GM19025 (cell line): ENCODE measurements at regions not wholly inside any gene's neighbourhood (a gene's known extent, or its start where the extent isn't known, plus 50 kb on each side); places are given as distances from the start of the nearest gene placed in this dataset.
"Not testable (repeated sequence)": the region's sequence is repeated elsewhere in the genome, so short reads cannot be mapped to it uniquely, and the experiment has no call there.

Experiments
- ATAC-seq: cut with Tn5 transposase; IDR thresholded peaks from one replicate; pipeline ENCODE4 v1.9.1; 2021; ENCODE audit warnings: mild to moderate bottlenecking, low read depth, moderate library complexity; ENCODE audit not compliant: unreplicated experiment

DNA sequence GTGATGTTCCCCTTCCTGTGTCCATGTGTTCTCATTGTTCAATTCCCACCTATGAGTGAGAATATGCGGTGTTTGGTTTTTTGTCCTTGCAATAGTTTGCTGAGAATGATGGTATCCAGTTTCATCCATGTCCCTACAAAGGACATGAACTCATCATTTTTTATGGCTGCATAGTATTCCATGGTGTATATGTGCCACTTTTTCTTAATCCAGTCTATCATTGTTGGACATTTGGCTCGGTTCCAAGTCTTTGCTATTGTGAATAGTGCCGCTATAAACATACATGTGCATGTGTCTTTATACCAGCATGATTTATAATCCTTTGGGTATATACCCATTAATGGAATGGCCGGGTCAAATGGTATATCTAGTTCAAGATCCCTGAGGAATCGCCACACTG, 229.4 kb downstream of the HTR1A start:
- not testable (repeated sequence) for ATAC-seq

DNA sequence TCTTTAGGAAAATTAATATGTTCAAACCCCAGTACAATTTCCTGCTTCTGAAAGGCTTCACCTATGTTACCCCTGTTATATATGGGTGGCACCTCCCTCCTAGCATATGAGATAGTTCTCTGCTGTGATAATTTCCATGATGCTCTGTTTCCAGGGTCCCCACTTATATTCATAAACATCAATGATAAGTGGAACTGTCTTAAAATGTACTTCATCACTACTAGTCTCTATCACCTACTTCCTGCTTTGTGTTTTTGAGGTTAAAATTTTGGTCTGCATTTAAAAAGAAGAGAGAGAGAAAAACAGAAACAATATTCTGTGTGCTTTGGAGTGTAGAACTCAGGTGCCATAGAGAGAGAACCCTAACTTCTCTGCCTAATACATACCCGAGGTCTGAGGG, 234.7 kb downstream of the HTR1A start:
- ATAC-seq, result no peak

DNA sequence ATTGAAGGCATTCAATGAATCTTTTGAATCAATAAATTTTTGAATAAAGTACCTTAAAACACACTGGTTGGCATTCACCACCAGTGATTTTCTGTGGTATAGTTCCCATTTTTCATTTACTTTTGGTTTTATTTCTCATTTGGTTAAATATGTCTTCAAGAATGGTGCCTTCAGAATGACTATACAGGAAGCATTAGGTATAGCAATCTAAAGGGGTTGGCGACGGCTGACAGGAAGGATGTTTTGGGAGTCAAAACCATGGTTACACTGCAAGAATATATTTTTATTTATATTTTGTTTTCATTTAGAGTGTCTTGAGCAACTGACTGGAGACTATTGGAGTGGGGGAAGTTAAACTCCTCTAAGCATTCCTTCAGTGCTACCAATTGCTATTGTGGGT, 235.7 kb downstream of the HTR1A start:
- no peak for ATAC-seq

DNA sequence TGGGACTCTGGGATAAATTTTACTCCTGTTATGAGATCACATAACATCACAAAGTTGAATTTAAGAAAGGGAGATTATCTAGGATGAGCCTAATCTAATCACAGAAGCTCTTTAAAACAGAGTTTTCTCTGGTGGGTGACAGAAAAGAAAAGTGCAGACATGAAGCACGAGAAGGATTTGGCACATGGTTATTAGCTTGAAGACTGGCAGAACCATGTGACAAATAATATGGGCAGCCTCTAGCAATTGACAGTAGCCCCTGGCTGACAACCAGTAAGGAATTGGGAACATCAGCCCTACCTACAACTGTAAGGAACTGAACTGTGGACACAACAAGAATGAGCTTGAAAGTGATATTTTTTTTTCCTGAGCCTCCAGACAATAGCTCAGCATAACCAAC, 243.1 kb downstream of the HTR1A start:
- ATAC-seq, result no peak

DNA sequence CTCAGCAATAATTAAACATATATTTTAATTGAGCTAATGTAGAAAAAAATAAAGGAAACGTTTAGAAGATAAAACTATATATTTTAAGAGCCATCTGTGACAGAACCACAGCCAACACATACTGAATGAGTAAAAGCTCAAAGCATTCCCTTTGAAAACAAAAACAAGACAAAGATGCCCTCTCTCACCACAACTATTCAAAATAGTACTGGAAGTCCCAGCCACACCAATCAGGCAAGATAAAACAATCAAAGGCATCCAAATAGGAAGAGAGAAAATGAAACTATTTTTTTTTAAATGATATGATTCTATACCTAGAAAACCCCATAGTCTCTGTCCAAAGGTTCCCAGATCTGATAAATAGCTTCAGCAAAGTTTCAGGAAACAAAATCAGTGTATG, 262.0 kb downstream of the HTR1A start:
- no peak for ATAC-seq

DNA sequence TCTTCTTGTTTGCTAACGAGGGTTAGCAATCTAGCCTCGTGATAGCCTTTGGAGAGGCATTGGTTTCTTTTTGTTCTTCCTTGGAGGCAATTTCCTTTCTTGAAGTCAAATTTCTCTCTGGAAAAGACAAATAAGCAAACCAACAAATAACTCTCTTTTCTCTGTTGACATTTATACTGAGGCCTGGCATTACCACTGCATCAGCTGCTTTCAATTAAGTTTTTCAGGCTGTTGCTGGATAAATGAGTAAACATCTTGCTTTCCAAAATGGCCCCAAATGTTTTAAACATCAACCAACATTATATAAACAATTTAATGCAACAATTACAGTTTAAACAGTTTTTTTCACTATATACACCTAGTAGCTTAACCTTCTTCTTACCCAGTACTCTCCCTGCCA, 264.4 kb downstream of the HTR1A start:
- ATAC-seq, result no peak

DNA sequence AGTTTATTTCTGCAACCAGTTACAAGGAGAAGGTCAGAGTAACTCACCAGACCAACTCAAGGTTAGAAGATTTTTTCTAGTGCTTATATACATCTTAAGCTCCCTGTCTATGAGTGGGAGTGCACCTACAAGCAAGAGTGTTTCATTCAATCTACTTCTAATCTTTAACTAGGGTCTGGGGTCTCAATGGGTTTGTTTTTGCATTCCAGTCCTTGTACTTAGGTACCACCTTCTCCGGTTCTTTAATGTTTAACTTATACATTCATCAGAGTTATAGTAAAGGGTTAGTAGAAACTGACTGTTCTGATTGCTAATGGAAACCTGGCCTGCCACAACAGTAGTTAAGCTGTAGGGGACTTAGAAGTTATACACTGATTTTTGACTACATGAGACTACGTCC, 271.7 kb downstream of the HTR1A start:
- no peak for ATAC-seq

DNA sequence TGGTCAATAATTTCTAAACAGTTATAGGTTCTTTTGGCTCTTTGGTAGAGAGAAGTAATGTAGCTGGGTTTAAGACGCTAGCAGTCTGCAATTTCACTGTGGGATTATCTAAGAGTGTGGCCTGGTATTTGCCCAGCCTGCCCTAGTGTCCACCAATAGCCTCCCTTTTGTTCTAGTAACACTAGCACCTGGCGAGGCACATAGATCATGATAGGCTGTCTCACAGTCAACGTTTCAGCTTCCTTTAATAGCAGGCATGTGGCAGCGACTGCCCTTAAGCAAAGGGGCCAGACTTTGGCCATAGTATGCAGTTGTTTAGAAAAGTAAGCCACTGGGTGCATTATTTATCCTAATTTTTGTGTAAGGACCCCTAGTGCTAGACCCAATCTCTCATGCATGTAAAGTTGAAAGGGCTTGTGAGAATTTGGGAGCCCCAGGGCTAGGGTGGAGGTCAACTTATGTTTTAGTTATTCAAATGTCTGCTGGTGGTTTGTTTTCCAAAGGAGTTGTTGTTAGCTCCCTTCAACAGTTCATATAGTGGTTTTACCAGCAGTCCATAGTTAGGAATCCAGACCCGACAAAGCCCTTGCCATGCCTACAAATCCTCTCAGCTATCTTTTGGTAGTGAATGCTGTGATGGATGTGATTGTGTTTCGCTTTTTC, 274.3 kb downstream of the HTR1A start:
- no peak for ATAC-seq

DNA sequence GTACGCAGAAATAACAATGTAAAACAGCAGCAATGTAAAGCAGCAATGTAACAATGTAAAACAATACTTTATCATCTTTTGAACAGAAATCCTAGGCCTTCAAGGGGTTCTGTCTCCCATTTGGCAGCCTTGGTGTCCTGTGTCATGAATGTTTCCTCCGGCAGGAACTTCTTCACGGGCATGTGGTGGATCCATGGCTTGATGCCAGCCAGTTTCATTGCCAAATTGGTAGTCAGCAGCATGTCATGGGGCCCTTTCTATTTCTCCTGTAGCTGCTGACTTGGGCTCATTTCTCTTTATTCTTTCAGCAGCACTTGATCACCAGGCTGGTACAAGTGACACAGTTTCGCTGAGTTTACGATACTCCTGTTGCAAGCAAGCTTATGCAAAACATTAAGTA, 275.3 kb downstream of the HTR1A start:
- no peak for ATAC-seq

DNA sequence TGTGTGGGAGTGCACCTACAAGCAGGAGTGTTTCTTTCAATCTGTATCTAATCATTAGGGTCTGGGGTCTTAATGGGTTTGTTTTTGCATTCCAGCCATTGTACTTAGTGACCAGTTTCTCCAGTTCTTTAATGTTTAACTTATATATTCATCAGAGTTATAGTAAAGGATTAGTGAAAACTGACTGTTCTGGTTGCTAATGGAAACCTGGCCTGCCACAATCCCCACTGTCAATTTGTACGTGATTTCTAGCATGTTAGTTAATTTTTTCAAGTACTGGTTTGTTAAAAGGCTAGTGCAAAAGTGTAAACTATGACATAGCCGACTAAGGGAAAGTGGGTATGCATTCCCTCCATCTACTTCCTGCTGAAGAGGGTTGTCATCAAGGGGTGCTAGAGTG, 276.1 kb downstream of the HTR1A start:
- no peak for ATAC-seq

DNA sequence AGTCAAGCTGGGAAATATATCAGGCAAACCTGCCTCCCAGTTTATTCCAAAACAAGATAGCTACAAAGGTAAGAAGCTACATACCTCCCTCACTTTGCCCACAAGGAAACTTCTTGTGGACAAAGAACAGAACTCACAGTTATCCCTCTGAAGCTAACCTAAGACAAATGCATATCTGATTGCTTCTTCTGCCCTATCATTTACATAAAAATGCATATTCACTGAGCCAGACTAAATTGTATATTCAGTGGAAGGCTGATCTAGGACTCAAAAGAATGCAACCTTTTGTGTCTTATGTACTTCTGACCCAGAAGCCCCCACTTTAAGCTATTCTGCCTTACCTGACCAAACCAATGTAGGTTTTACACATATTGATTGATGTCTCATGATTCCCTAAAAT, 276.8 kb downstream of the HTR1A start:
- ATAC-seq, result no peak

DNA sequence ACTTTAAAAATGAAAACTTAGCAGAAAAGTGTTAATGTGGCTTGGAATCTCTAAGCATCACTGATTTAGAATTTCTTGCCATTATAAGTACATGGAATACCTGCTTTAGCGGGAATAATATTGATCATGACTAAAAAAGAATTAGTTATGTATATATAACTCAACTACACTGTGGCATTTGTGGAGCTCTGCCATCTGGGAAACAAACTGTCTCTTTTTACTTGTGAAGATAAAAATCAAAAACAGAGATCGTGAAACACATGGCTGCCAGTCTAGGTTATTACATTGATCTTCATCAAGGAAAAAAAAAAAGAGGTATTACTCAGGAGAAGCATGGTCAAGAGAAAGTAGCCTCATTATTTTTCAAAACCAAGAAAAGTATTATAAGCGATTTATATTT, 287.4 kb downstream of the HTR1A start:
- no peak for ATAC-seq

DNA sequence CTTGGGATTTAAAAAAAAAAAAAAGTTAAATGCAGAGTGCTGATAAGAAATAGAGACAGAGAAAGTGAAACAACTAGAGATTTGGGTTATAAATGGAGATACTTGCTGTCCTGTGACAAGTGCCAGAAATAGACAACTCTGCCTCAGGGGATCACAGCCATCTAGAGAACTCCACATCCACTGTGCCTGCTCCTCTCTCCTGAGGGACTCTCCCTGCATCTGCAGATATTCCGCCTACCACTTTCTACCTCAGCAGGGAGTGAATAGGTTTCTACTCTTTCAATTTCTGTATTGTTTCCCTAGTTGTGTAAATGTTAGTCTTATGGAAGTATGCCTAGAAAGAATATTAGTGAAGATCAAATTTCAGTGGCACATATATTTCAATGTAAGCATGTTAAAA, 307.2 kb downstream of the HTR1A start:
- ATAC-seq, result no peak

DNA sequence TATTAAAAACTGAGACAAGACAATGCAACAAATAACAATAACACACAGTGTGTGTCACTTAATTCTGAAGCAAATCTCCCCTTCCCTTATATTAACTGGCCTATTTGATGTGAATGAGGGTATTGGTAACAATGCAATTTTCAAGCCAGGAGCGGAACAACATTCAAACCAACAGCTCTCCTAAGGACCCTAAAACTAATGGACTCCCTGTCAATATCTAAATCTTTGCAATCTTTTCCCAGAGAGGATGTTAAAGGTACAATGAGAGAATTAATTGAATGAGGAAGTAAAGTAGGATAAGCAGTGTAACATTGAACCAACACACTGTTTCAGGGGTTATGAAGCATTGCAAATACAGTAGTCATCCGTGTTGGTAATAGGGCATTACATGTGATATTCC, 311.7 kb downstream of the HTR1A start:
- no peak for ATAC-seq

DNA sequence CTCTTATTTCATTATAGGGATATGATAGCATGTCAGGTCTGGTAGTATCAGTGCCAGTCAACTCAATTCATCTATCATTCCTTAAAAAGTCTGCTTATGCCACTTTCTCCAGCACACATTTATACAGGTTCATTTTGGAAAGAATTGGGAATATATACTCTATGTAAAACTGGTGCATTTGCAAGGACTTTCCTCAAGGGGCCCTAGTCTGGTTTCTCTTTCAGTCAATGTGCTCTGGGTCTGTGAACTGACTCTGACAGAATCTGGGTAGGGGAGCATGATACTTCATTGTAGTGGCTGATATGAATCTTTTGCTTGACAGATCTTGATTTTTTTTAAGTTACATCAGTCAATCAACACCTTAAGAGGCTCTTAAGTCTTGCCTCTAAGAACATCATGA, 313.9 kb downstream of the HTR1A start:
- ATAC-seq, result no peak

DNA sequence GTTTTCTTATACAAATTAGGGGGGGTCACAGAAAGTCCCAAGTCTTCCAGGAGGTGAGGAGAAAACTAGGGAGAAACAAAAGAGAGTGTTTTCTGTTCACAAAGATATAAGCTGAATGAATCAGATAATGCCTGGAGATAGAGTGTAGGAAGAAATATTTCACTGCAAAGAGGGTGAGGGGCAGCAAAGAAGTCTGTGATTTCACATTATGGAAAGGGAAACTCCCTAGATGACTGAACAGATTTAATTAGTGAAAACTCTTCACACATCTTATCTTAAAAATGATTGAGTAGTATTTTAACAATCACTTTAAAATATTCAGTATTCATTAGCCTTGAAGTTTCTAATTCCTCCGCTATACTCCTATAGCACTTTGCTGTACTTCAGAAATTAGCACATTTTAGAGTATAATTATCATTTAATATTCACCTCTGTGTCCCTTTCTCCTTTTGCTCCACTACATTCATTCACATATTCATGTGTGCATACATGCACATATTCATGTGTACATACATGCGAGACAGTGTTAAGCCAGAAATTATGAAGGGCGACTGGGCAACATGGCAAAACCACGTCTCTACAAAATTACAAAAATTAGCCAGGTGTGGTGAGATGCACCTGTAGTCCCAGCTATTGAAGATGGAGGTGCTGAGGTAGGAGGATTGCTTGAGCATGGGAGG, 332.2 kb downstream of the HTR1A start:
- ATAC-seq, result no peak

DNA sequence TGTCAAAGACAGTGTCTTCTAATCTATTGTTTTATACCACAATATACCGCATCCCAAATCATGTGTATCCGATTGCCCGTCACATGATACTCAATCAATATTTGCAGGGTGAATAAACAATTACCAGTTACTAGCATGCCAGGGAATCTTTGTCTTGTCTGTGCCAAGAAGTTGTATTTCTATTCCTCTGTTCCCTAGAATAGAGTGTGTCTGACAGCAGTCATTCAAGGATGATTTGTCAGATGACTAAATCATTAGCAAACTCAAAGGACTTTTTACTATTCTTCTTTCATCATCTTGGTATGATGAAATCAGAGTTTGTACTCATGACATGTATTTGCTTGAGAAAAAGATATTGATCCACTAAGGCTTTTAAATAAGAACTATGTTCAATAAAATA, 348.8 kb downstream of the HTR1A start:
- no peak for ATAC-seq

DNA sequence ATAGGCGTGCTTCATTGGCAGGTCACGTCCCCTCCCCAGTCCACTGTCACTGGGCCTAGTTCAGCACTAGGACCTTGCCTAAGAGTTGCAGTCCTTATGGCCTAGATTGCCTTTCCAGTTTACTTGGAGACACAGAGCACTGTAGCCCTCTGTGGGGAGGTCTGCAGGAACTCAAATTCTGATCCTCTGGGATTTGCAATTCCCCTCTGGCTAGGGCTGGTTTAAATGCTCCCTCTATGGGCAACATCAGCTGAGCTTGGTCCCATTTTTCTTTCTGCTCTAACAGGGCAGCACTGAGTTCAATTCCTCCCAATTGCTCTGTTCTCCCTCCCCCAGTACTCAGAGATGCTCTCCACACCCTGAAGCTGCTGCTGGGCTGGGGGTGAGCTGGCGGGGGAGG, 358.2 kb downstream of the HTR1A start:
- no peak for ATAC-seq

DNA sequence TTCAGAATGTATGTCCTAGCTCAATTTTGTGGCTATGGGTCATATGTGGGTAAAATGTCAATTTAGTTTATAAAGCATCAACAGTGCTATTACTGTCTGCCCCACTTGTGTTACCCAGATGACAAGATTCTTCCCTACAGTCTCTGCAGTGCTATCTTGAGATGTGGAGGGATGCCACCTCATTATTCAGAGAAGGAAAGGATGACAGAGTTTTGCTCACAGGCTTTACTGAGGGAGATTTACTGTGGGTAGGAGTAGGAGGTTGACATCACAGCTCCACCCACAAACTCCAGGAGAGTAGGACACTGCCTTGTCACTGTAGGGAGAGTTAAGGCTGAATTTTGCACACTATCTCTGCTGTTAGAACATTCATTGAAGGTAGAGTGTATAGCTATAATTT, 359.3 kb downstream of the HTR1A start:
- no peak for ATAC-seq

DNA sequence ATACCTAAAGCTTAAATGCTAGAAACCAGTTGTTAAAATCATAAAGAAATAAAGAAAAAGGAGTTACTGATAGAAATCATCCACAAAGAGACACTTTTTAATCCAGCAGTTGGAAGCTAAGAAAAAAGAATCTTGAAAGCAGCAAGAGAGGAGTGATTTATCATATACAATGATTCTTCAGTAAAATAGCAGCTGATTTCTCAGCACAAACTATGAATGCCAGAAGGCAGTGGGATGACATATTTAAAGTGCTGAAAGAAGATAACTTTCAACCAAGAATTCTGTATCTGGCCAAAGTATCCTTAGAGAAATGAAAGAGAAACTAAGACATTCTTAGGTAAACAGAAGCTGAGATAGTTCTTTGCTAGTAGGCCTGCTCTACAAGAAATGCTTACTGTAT, 366.0 kb downstream of the HTR1A start:
- ATAC-seq, result no peak

DNA sequence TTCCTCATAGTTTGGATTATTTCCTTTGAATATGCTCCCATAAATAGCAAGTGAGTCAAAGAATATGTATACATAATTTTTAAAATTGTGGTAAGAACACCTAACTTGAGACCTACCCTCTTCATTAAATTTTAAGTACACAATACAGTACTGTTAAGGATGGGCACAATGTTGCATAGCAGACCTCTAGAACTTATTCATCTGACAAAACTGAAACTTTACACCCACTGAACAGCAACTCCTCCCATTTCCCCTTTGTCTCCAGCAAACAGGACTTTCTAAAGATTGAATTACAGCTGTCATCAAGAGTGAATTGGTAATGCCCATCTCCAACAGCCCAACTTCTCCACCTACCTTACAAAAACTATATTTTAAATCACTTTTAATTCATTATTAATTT, 388.9 kb downstream of the HTR1A start:
- no peak for ATAC-seq

DNA sequence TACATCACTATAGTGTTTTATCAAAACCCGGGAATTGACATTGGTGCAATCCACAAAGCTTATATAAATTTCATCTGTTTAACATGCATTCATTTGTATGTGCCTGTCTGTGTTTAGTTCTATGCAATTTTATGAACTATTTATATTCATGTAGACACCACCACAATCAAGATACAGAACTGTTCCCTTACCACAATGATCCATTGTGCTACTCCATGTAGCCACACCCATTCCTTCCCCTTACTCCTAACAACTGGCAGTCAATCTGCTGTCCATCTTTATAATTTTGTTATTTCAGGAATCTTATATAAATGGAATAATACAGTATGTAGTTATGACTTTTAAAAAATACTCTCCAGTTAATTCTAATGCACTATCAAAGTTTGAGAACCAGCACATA, 389.5 kb downstream of the HTR1A start:
- ATAC-seq, result no peak

DNA sequence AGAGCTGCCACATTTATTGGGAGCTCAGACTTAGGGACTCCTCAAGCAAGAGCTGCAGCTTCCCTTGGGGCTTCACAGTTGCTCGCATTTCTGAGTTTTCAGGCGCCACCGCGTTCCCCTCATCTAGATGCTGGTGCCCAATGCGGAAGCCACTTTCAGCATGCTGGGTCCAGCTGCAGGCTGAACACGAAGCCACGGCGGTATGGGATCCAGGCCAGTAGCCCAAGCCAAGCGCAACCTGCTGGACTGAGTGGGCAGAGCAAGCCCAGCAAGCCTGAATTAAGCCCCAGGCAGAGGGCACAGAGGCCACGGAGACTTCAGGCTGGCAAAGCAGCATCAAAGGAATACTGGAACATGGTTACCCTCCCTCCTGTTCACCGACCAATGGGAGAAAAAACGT, 391.5 kb downstream of the HTR1A start:
- no peak for ATAC-seq
